Endometrium (tissue), 2 donors: ENCODE measurements at regions not wholly inside any gene's neighbourhood (a gene's known extent, or its start where the extent isn't known, plus 50 kb on each side); places are given as distances from the start of the nearest gene placed in this dataset.
"Not testable (repeated sequence)": the region's sequence is repeated elsewhere in the genome, so short reads cannot be mapped to it uniquely, and the experiment has no call there.

Experiments used
- FAIRE-seq: peaks from 2 replicates; lab custom pipeline; 2012; peaks lifted over from hg19 to GRCh38; lab: Jason Lieb, UNC
- donor health status: control.
- donor health status: control.

- FAIRE-seq: no peak
These were observed 479.5 kb downstream of the NKX6-1 start for GRCh38 chr4:84019626-84020025.

- no peak for FAIRE-seq
These were observed 467.1 kb downstream of the GPAT3 start for GRCh38 chr4:84003046-84003445.

- FAIRE-seq: no peak
These were observed 466.1 kb downstream of the GPAT3 start for GRCh38 chr4:84001876-84002569.

GRCh38 chr4:83996254-83996653, 460.3 kb downstream of the GPAT3 start:
- no peak for FAIRE-seq

GRCh38 chr4:83993774-83994173, 457.9 kb downstream of the GPAT3 start:
- no peak for FAIRE-seq

GRCh38 chr4:83989835-83990234, 453.9 kb downstream of the GPAT3 start:
- no peak for FAIRE-seq

- no peak for FAIRE-seq
These were observed 445.2 kb downstream of the GPAT3 start for GRCh38 chr4:83981156-83981555.

GRCh38 chr4:83979773-83980172, 443.9 kb downstream of the GPAT3 start:
- FAIRE-seq: no peak

GRCh38 chr4:83974111-83974780, 438.3 kb downstream of the GPAT3 start:
- FAIRE-seq: no peak

- no peak for FAIRE-seq
These were observed 429.2 kb downstream of the GPAT3 start for GRCh38 chr4:83964996-83965541.

- no peak for FAIRE-seq
These were observed 426.6 kb downstream of the GPAT3 start for GRCh38 chr4:83962492-83962891.

GRCh38 chr4:83961575-83961974, 425.7 kb downstream of the GPAT3 start:
- FAIRE-seq: no peak

GRCh38 chr4:83959160-83959559, 423.3 kb downstream of the GPAT3 start:
- no peak for FAIRE-seq

GRCh38 chr4:83947830-83948193, 411.9 kb downstream of the GPAT3 start:
- no peak for FAIRE-seq

GRCh38 chr4:83947125-83947829, 411.4 kb downstream of the GPAT3 start:
- FAIRE-seq: no peak

GRCh38 chr4:83943691-83944090, 407.8 kb downstream of the GPAT3 start:
- FAIRE-seq: not testable (repeated sequence)

GRCh38 chr4:83932750-83933391, 397.0 kb downstream of the GPAT3 start:
- FAIRE-seq: no peak

- no peak for FAIRE-seq
These were observed 395.9 kb downstream of the GPAT3 start for GRCh38 chr4:83931659-83932438.

GRCh38 chr4:83929550-83929949, 393.6 kb downstream of the GPAT3 start:
- no peak for FAIRE-seq

GRCh38 chr4:83926950-83927349, 391.0 kb downstream of the GPAT3 start:
- no peak for FAIRE-seq

GRCh38 chr4:83923341-83923740, 387.4 kb downstream of the GPAT3 start:
- no peak for FAIRE-seq

GRCh38 chr4:83922402-83922801, 386.5 kb downstream of the GPAT3 start:
- no peak for FAIRE-seq
